PC-9 (cell line): ENCODE measurements at regions not wholly inside any gene's neighbourhood (a gene's known extent, or its start where the extent isn't known, plus 50 kb on each side); places are given as distances from the start of the nearest gene placed in this dataset.
A peak's percentile ranks its signal among the peaks of the same experiment; 100 is the strongest.

Experiments
- BruUV-seq: library from RNA; stranded (reverse); fragments of 400-500 nt; replicated peaks from 2 replicates; lab custom pipeline; 2021; lab: Mats Ljungman, UMichigan
- CTCF ChIA-PET: fragments of 300-600 bp; sonication (Branson Sonifier 250); formaldehyde crosslinking; loops from one replicate; lab custom pipeline; 2022; ENCODE audit warnings: antibody characterized with exemption; lab: Charles Lee
- POLR2A ChIA-PET: fragments of 300-600 bp; sonication (Branson Sonifier 250); formaldehyde crosslinking; loops from one replicate; lab custom pipeline; 2022; ENCODE audit warnings: antibody characterized with exemption; ENCODE audit not compliant: unreplicated experiment; lab: Charles Lee
- DNase-seq, 2 experiments: peaks; one replicate each; pipeline versions ENCODE4 v3.0.0 to v3.0.0-alpha.2; 2015 to 2022; ENCODE audit warnings: mixed read lengths in 1 of 2
- H2AFZ ChIP-seq: fragments of 200-600 bp; sonication (generic); 2 replicates; pipeline ENCODE4 v1.8.1; 2017; ENCODE audit warnings: antibody characterized with exemption
- H3F3A ChIP-seq: fragments of 200-600 bp; sonication (generic); 2 replicates; pipeline ENCODE4 v1.8.1; 2017; ENCODE audit warnings: antibody characterized with exemption, mild to moderate bottlenecking, low read depth; ENCODE audit not compliant: insufficient read depth
- H3K27ac ChIP-seq: fragments of 200-600 bp; sonication (generic); 2 replicates; pipeline ENCODE4 v1.6.1; 2016; ENCODE audit warnings: mixed run types
- H3K27me3 ChIP-seq: fragments of 200-600 bp; sonication (generic); 2 replicates; pipeline ENCODE4 v1.6.1; 2016; ENCODE audit warnings: low read depth, mixed run types; ENCODE audit not compliant: insufficient read depth
- H3K36me3 ChIP-seq: fragments of 200-600 bp; sonication (generic); 2 replicates; pipeline ENCODE4 v1.6.1; 2016; ENCODE audit warnings: low read depth, mixed run types
- H3K4me1 ChIP-seq: fragments of 200-600 bp; sonication (generic); replicated peaks from 2 replicates; pipeline ENCODE4 v1.6.1; 2016; ENCODE audit warnings: mixed run types; ENCODE audit not compliant: insufficient read depth
- H3K4me2 ChIP-seq: fragments of 200-600 bp; sonication (generic); 2 replicates; pipeline ENCODE4 v1.6.1; 2017; ENCODE audit warnings: mixed run types
- H3K4me3 ChIP-seq: fragments of 200-600 bp; sonication (generic); 2 replicates; pipeline ENCODE4 v1.6.1; 2016; ENCODE audit warnings: mixed run types
- H3K79me2 ChIP-seq: fragments of 200-600 bp; sonication (generic); 2 replicates; pipeline ENCODE4 v1.6.1; 2017; ENCODE audit warnings: low read depth, mixed run types
- H3K9me2 ChIP-seq: fragments of 200-600 bp; sonication (generic); 2 replicates; pipeline ENCODE4 v1.8.1; 2017; ENCODE audit warnings: mild to moderate bottlenecking; ENCODE audit not compliant: insufficient read depth
- H3K9me3 ChIP-seq: fragments of 200-600 bp; sonication (generic); 2 replicates; pipeline ENCODE4 v1.8.1; 2016; ENCODE audit warnings: low read depth; ENCODE audit not compliant: insufficient read depth
- H4K20me1 ChIP-seq: fragments of 200-600 bp; sonication (generic); 2 replicates; pipeline ENCODE4 v1.8.1; 2017; ENCODE audit not compliant: insufficient read depth
- EZH2 ChIP-seq: fragments of 200-600 bp; sonication (generic); IDR thresholded peaks from 2 replicates; pipeline ENCODE4 v1.8.0; 2017; ENCODE audit warnings: antibody characterized with exemption, low read depth
- intact Hi-C: fragments of 100-400 bp; cut with micrococcal nuclease; formaldehyde crosslinking; loops from one replicate; pipeline ENCODE4 v1.10.0; 2022; ENCODE audit not compliant: unreplicated experiment
- TF ChIP-seq, protein P1 (sequence below): fragments of 200-600 bp; sonication (generic); conservative IDR thresholded peaks from 2 replicates; pipeline ENCODE4 v1.6.1; 2017; ENCODE audit warnings: mixed run types, antibody characterized with exemption, mild to moderate bottlenecking, moderate library complexity

- no peaks in the 10 kb centered on the region for H3K9me2 ChIP-seq
- peaks cover 28% of the 10 kb centered on the region for H3F3A ChIP-seq
- ChIA-PET CTCF (interaction anchor here (1.0 kb wide), 1 partner anchor 296 kb away, joined by 3 read pairs; no protein-coding TSS in a partner anchor), POLR2A (interaction anchor here (0.5 to 0.7 kb wide), 5 partner anchors 46 to 503 kb away, joined by 3 to 11 read pairs (median 8); no protein-coding TSS in a partner anchor)
- no peaks in the 10 kb centered on the region for H3K27me3 ChIP-seq
- H3K27ac ChIP-seq = peak overlapping the region; percentile 62
- H3K36me3 ChIP-seq = peaks cover 8% of the 10 kb centered on the region; the same call in 1 of the 2 replicates
- H3K4me1 ChIP-seq = peaks cover 58% of the 10 kb centered on the region
- BruUV-seq = no TSS peak
- H4K20me1 ChIP-seq = no peaks in the 10 kb centered on the region
- peak overlapping the region; percentile 27; the same call in 1 of the 2 replicates for H3K4me2 ChIP-seq
- H3K4me3 ChIP-seq = no peak overlapping the region
- peak overlapping the region; percentile 8; the same call in 1 of the 2 replicates for H2AFZ ChIP-seq
- peaks cover 22% of the 10 kb centered on the region for H3K9me3 ChIP-seq
- intact Hi-C loops = loop anchor here (5.0 kb wide), 1 partner anchor 533 kb away; no protein-coding TSS in a partner anchor
- TF ChIP-seq, protein P1, sequence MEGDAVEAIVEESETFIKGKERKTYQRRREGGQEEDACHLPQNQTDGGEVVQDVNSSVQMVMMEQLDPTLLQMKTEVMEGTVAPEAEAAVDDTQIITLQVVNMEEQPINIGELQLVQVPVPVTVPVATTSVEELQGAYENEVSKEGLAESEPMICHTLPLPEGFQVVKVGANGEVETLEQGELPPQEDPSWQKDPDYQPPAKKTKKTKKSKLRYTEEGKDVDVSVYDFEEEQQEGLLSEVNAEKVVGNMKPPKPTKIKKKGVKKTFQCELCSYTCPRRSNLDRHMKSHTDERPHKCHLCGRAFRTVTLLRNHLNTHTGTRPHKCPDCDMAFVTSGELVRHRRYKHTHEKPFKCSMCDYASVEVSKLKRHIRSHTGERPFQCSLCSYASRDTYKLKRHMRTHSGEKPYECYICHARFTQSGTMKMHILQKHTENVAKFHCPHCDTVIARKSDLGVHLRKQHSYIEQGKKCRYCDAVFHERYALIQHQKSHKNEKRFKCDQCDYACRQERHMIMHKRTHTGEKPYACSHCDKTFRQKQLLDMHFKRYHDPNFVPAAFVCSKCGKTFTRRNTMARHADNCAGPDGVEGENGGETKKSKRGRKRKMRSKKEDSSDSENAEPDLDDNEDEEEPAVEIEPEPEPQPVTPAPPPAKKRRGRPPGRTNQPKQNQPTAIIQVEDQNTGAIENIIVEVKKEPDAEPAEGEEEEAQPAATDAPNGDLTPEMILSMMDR = no peak
- TF ChIP-seq EZH2 = no peak
- DNase-seq = no peak
- H3K79me2 ChIP-seq = no peaks in the 10 kb centered on the region
Measured at GRCh38 chr5:58185397-58185796, 274.5 kb downstream of the PLK2 start.

DNA sequence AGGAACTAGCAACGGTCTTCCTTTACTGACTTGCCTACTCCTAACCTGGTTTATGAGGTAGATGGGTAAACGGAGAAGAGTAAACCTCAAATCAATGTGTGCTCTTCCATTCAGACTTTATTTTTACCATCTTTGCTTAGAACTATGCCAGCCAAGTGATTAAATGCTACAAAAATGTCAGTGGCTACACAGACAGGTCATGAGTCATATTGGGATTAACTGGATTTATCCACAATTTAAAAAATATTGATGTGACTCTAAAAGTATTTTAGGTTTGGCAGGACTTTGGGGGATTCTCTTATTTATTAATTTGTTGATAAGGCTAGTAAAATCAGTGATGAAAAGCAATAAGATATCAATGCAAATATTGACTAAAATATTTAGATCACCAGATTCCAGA lies 275.0 kb downstream of the PLK2 start:
- intact Hi-C loops = loop anchor here (5.0 kb wide), 1 partner anchor 533 kb away; no protein-coding TSS in a partner anchor
- DNase-seq = peak in 1 of 2 experiments; percentile 77
- Histone ChIP-seq H3K4me1 (peaks cover 53% of the 10 kb centered on the region), H3K9me2 (no peaks in the 10 kb centered on the region), H3K9me3 (peaks cover 24% of the 10 kb centered on the region), H2AFZ (peak overlapping the region; percentile 26; the same call in 1 of the 2 replicates), H3K4me2 (peak overlapping the region; percentile 27), H3K4me3 (no peak overlapping the region), H3K27ac (peak overlapping the region; percentile 62), H4K20me1 (no peaks in the 10 kb centered on the region), H3K36me3 (peaks cover 8% of the 10 kb centered on the region; the same call in 1 of the 2 replicates), H3F3A (peaks cover 28% of the 10 kb centered on the region), H3K27me3 (no peaks in the 10 kb centered on the region), H3K79me2 (no peaks in the 10 kb centered on the region)
- CTCF ChIA-PET = no interaction called here
- TF ChIP-seq, protein P1 = no peak
- no peak for TF ChIP-seq EZH2
- BruUV-seq = no TSS peak
- POLR2A ChIA-PET = interaction anchor here (0.6 kb wide), 1 partner anchor 74 kb away, joined by 3 read pairs; no protein-coding TSS in a partner anchor

DNA sequence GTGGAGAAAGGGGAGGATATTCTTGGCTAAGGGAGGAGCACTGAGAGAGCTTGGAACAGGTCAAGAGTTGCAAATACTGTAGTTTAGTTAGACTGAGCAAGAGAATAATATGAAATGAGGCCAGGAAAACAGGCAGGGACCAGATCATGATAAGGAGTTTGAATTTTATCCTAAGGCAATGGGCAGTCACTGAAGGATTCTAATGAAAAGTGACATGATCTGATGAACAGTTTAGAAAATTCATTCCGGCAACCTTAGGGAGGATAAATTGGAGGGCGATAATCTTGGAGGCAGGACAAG lies 276.1 kb downstream of the PLK2 start:
- no TSS peak for BruUV-seq
- Histone ChIP-seq H3K4me1 (peaks cover 41% of the 10 kb centered on the region), H3K9me2 (no peaks in the 10 kb centered on the region), H3F3A (peaks cover 21% of the 10 kb centered on the region), H3K4me2 (no peak overlapping the region), H3K4me3 (no peak overlapping the region), H3K27me3 (no peaks in the 10 kb centered on the region), H4K20me1 (no peaks in the 10 kb centered on the region), H3K79me2 (no peaks in the 10 kb centered on the region), H2AFZ (no peak overlapping the region), H3K36me3 (peaks cover 8% of the 10 kb centered on the region; the same call in 1 of the 2 replicates), H3K27ac (no peak overlapping the region), H3K9me3 (peaks cover 24% of the 10 kb centered on the region)
- TF ChIP-seq, protein P1 = no peak
- TF ChIP-seq EZH2 = no peak
- intact Hi-C loops = no loop called here
- DNase-seq = no peak
- CTCF ChIA-PET = no interaction called here
- POLR2A ChIA-PET = no interaction called here
